Neural progenitor cell (in vitro differentiated cells): ENCODE measurements at regions not wholly inside any gene's neighbourhood (a gene's known extent, or its start where the extent isn't known, plus 50 kb on each side); places are given as distances from the start of the nearest gene placed in this dataset.

Source experiments
- DNase-seq: peaks from one replicate; pipeline ENCODE4 v3.0.0-alpha.2; 2016; ENCODE audit warnings: low spot score
- H2AFZ ChIP-seq: fragments of 200-600 bp; sonication (generic); replicated peaks from 2 replicates; pipeline ENCODE4 v1.6.1; 2016; ENCODE audit warnings: antibody characterized with exemption
- H3F3A ChIP-seq: fragments of 200-600 bp; sonication (generic); 2 replicates; pipeline ENCODE4 v1.6.1; 2016; ENCODE audit warnings: antibody characterized with exemption, low read depth
- H3K27ac ChIP-seq: fragments of 200-600 bp; sonication (generic); 2 replicates; pipeline ENCODE4 v1.5.1; 2016; ENCODE audit warnings: mild to moderate bottlenecking
- H3K27me3 ChIP-seq: fragments of 200-600 bp; sonication (generic); 2 replicates; pipeline ENCODE4 v1.6.1; 2016; ENCODE audit warnings: mild to moderate bottlenecking, moderate library complexity
- H3K36me3 ChIP-seq: fragments of 200-600 bp; sonication (generic); 2 replicates; pipeline ENCODE4 v1.5.1; 2016
- H3K4me1 ChIP-seq: fragments of 200-600 bp; sonication (generic); 2 replicates; pipeline ENCODE4 v1.6.1; 2016; ENCODE audit warnings: mixed run types
- H3K4me2 ChIP-seq: fragments of 200-600 bp; sonication (generic); 2 replicates; pipeline ENCODE4 v1.6.1; 2016
- H3K4me3 ChIP-seq: fragments of 200-600 bp; sonication (generic); 2 replicates; pipeline ENCODE4 v1.5.1; 2016
- H3K79me2 ChIP-seq: fragments of 200-600 bp; sonication (generic); 2 replicates; pipeline ENCODE4 v1.6.1; 2016; ENCODE audit warnings: low read depth
- H3K9ac ChIP-seq: fragments of 200-600 bp; sonication (generic); 2 replicates; pipeline ENCODE4 v1.6.1; 2016
- H3K9me3 ChIP-seq: fragments of 200-600 bp; sonication (generic); 2 replicates; pipeline ENCODE4 v1.5.1; 2016; ENCODE audit warnings: low read depth
- H4K20me1 ChIP-seq: fragments of 200-600 bp; sonication (generic); 2 replicates; pipeline ENCODE4 v1.6.1; 2016; ENCODE audit warnings: low read depth
- H3K27ac Mint-ChIP-seq: 3 replicates; pipeline ENCODE4 v1.8.0; 2021; ENCODE audit warnings: mixed read lengths
- H3K27me3 Mint-ChIP-seq: 2 replicates; pipeline ENCODE4 v1.8.0; 2022; ENCODE audit warnings: low read depth, mild to moderate bottlenecking, inconsistent platforms, moderate library complexity, mixed read lengths; ENCODE audit not compliant: insufficient read depth
- H3K36me3 Mint-ChIP-seq: 3 replicates; pipeline ENCODE4 v1.8.0; 2021; ENCODE audit warnings: mixed read lengths
- H3K4me1 Mint-ChIP-seq: 3 replicates; pipeline ENCODE4 v1.8.0; 2021; ENCODE audit warnings: mixed read lengths
- H3K4me3 Mint-ChIP-seq: 3 replicates; pipeline ENCODE4 v1.8.0; 2021; ENCODE audit warnings: mild to moderate bottlenecking, moderate library complexity, mixed read lengths
- H3K9me3 Mint-ChIP-seq: 3 replicates; pipeline ENCODE4 v1.8.0; 2020; ENCODE audit warnings: mixed read lengths
- EZH2 ChIP-seq: fragments of 200-600 bp; sonication (generic); IDR thresholded peaks from 2 replicates; pipeline ENCODE4 v1.6.1; 2017; ENCODE audit warnings: antibody characterized with exemption, mild to moderate bottlenecking, moderate library complexity
- EZH2phosphoT487 ChIP-seq: fragments of 200-600 bp; sonication (generic); IDR thresholded peaks from 2 replicates; pipeline ENCODE4 v1.6.1; 2017; ENCODE audit warnings: antibody characterized with exemption
- TF ChIP-seq, protein P1 (sequence below): fragments of 200-600 bp; sonication (generic); IDR thresholded peaks from 2 replicates; pipeline ENCODE4 v1.5.1; 2017; ENCODE audit warnings: antibody characterized with exemption, mild to moderate bottlenecking

DNA sequence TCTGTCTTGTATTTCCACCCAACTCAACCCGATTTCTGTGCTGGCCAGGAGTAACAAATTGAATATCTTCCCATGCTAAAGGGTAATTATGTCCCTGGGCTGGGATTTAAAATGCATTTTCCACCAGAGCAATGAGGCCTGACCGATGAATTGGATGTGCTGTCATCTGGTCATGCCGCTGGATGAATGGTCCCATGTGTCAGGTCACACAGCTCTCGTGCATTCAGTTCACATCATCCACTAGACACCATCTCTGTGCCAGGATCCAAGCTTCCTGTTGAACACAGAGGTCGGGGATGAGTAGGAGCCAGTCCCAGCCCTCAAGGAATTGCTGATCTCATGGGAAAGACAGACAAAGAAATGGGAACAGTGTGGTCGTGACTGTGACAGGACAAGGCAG lies 200.8 kb downstream of the ADRA2A start:
- Histone ChIP-seq H3K27ac (no peak overlapping the region), H3K27me3 (no peaks in the 10 kb centered on the region), H3K79me2 (no peaks in the 10 kb centered on the region), H3K9me3 (no peaks in the 10 kb centered on the region), H3F3A (no peaks in the 10 kb centered on the region), H2AFZ (no peak overlapping the region), H3K9ac (no peak overlapping the region), H3K4me1 (no peaks in the 10 kb centered on the region), H3K4me2 (no peak overlapping the region), H3K4me3 (no peak overlapping the region), H4K20me1 (no peaks in the 10 kb centered on the region), H3K36me3 (no peaks in the 10 kb centered on the region)
- H3K4me1 Mint-ChIP-seq: peaks cover 4% of the 10 kb centered on the region
- peaks cover 6% of the 10 kb centered on the region for H3K27me3 Mint-ChIP-seq
- no peak overlapping the region for H3K4me3 Mint-ChIP-seq
- TF ChIP-seq EZH2phosphoT487: no peak
- TF ChIP-seq, protein P1, sequence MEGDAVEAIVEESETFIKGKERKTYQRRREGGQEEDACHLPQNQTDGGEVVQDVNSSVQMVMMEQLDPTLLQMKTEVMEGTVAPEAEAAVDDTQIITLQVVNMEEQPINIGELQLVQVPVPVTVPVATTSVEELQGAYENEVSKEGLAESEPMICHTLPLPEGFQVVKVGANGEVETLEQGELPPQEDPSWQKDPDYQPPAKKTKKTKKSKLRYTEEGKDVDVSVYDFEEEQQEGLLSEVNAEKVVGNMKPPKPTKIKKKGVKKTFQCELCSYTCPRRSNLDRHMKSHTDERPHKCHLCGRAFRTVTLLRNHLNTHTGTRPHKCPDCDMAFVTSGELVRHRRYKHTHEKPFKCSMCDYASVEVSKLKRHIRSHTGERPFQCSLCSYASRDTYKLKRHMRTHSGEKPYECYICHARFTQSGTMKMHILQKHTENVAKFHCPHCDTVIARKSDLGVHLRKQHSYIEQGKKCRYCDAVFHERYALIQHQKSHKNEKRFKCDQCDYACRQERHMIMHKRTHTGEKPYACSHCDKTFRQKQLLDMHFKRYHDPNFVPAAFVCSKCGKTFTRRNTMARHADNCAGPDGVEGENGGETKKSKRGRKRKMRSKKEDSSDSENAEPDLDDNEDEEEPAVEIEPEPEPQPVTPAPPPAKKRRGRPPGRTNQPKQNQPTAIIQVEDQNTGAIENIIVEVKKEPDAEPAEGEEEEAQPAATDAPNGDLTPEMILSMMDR: no peak
- TF ChIP-seq EZH2: no peak
- no peak overlapping the region for H3K27ac Mint-ChIP-seq
- H3K9me3 Mint-ChIP-seq: peaks cover 2% of the 10 kb centered on the region
- H3K36me3 Mint-ChIP-seq: no peaks in the 10 kb centered on the region
- no peak for DNase-seq

- H3K9me3 Mint-ChIP-seq: peaks cover 2% of the 10 kb centered on the region
- Histone ChIP-seq H4K20me1 (no peaks in the 10 kb centered on the region), H3K9ac (no peak overlapping the region), H3K27me3 (no peaks in the 10 kb centered on the region), H3K36me3 (no peaks in the 10 kb centered on the region), H3F3A (no peaks in the 10 kb centered on the region), H3K4me1 (no peaks in the 10 kb centered on the region), H3K9me3 (no peaks in the 10 kb centered on the region), H3K79me2 (no peaks in the 10 kb centered on the region), H3K27ac (no peak overlapping the region), H3K4me2 (no peak overlapping the region), H2AFZ (no peak overlapping the region), H3K4me3 (no peak overlapping the region)
- no peak for DNase-seq
- H3K4me1 Mint-ChIP-seq: peaks cover 4% of the 10 kb centered on the region
- no peak overlapping the region for H3K4me3 Mint-ChIP-seq
- TF ChIP-seq EZH2phosphoT487 (no peak), EZH2 (no peak)
- TF ChIP-seq, protein P1: no peak
- peaks cover 6% of the 10 kb centered on the region for H3K27me3 Mint-ChIP-seq
- H3K36me3 Mint-ChIP-seq: no peaks in the 10 kb centered on the region
- H3K27ac Mint-ChIP-seq: no peak overlapping the region
These were observed 201.4 kb downstream of the ADRA2A start for GRCh38 chr10:111278266-111278665.

DNA sequence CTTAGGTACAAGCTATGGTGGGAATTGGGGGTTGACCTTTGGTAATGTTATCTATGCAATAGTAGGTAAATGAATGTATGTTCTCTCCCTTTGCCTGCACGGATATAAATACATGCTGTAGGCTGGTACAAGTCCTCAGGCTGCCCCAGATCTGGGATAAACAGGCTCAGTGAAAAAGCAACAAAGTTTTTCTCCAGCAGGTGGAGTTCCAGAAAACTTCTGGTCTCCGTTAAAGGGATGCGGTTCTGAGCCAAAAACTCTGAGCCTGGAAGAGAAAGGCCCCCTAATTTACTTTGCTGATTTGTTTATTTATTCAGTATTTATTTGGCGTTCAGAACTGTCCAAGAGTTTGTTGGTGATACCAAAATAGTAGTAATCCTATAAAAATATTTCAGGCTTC lies 204.7 kb downstream of the ADRA2A start:
- Histone ChIP-seq H3K9ac (no peak overlapping the region), H3K4me2 (no peak overlapping the region), H2AFZ (no peak overlapping the region), H3K79me2 (no peaks in the 10 kb centered on the region), H3K9me3 (no peaks in the 10 kb centered on the region), H3F3A (no peaks in the 10 kb centered on the region), H3K4me1 (peaks cover 10% of the 10 kb centered on the region), H3K36me3 (no peaks in the 10 kb centered on the region), H3K4me3 (no peak overlapping the region), H3K27ac (no peak overlapping the region), H3K27me3 (no peaks in the 10 kb centered on the region), H4K20me1 (no peaks in the 10 kb centered on the region)
- Mint-ChIP-seq H3K27ac (no peak overlapping the region), H3K4me1 (peaks cover 11% of the 10 kb centered on the region), H3K27me3 (peaks cover 4% of the 10 kb centered on the region), H3K9me3 (peaks cover 2% of the 10 kb centered on the region), H3K4me3 (no peak overlapping the region), H3K36me3 (no peaks in the 10 kb centered on the region)
- peak; percentile 54 for DNase-seq
- TF ChIP-seq, protein P1: peak; percentile 60
- TF ChIP-seq EZH2phosphoT487: no peak
- TF ChIP-seq EZH2: no peak
